Body of pancreas (tissue), 4 donors: ENCODE measurements at regions not wholly inside any gene's neighbourhood (a gene's known extent, or its start where the extent isn't known, plus 50 kb on each side); places are given as distances from the start of the nearest gene placed in this dataset.

ENCODE experiments used
- ATAC-seq: fragments of 150-250 bp; one replicate; pipeline ENCODE4 v1.9.1; 2016
- DNase-seq, 4 donors: peaks; one replicate each; pipeline ENCODE4 v3.0.0-alpha.2; 2019
- H3K27ac ChIP-seq, 4 donors: fragments of 200-600 bp; sonication (generic); 1 replicate in 3 of 4; 2 replicates in 1 of 4; pipeline versions ENCODE4 v1.5.1 to v1.6.1; 2016 to 2019; ENCODE audit warnings: mild to moderate bottlenecking in 1 of 4, mixed read lengths in 1 of 4, moderate library complexity in 1 of 4
- H3K27me3 ChIP-seq, 2 donors: fragments of 200-600 bp; sonication (generic); one replicate each; pipeline ENCODE4 v1.6.0; 2016; ENCODE audit warnings: mild to moderate bottlenecking in 1 of 2
- H3K36me3 ChIP-seq, 2 donors: fragments of 200-600 bp; sonication (generic); replicated peaks in 1 of 2; 2 replicates each; pipeline ENCODE4 v1.5.1; 2016; ENCODE audit warnings: low read depth in 2 of 2; ENCODE audit not compliant: insufficient read depth in 1 of 2
- H3K4me1 ChIP-seq: fragments of 200-600 bp; sonication (generic); one replicate; pipeline ENCODE4 v1.6.0; 2016
- H3K4me3 ChIP-seq, 2 donors: fragments of 200-600 bp; sonication (generic); 1 replicate in 1 of 2; 2 replicates in 1 of 2; pipeline ENCODE4 v1.5.1; 2016 to 2019
- H3K9me3 ChIP-seq, 3 donors: fragments of 200-600 bp; sonication (generic); 1 replicate in 2 of 3; 2 replicates in 1 of 3; pipeline ENCODE4 v1.5.1; 2016
- CTCF ChIP-seq, 7 experiments: fragments of 450-650 bp in 4 of 7; fragments of 200-600 bp in 3 of 7; sonication (generic) in 3 of 7; IDR thresholded peaks; one replicate each; pipeline ENCODE4 v1.5.1; 2016 to 2019; ENCODE audit warnings: antibody characterized with exemption in 7 of 7
- POLR2A ChIP-seq, 3 donors: fragments of 450-650 bp; IDR thresholded peaks; one replicate each; pipeline ENCODE4 v1.6.1; 2016; ENCODE audit warnings: antibody characterized with exemption in 3 of 3, mild to moderate bottlenecking in 2 of 3
- WGBS, 2 donors: methylation state at CpG; one replicate each; pipeline ENCODE4 v1.1.5; 2017; 5-methylcytosine and 5-hydroxymethylcytosine counted together
- intact Hi-C: fragments of 100-400 bp; cut with DNase I; formaldehyde crosslinking; loops from one replicate; pipeline ENCODE4 v1.15.1; 2023

GRCh38 chr1:195096051-195096521 lies 1512.2 kb downstream of the KCNT2 start:
- intact Hi-C loops = no loop called here
- ATAC-seq (no peak), DNase-seq (no peak)
- WGBS, 2 donors = 62 to 64% methylated on average over 8 to 9 of the region's 9 CpGs
- H3K27ac ChIP-seq = no peak overlapping the region
- no peaks in the 10 kb centered on the region for H3K9me3 ChIP-seq
- H3K36me3 ChIP-seq = no peaks in the 10 kb centered on the region
- no peak overlapping the region for H3K4me3 ChIP-seq
- TF ChIP-seq POLR2A (IDR thresholded peaks at IDR 0.05) (no peak), CTCF (IDR thresholded peaks at IDR 0.05) (no peak)
- H3K27me3 ChIP-seq = no peaks in the 10 kb centered on the region
- H3K4me1 ChIP-seq = no peaks in the 10 kb centered on the region

GRCh38 chr1:195085196-195085595 lies 1523.0 kb downstream of the KCNT2 start:
- H3K36me3 ChIP-seq = no peaks in the 10 kb centered on the region
- no peak overlapping the region for H3K27ac ChIP-seq
- TF ChIP-seq POLR2A (IDR thresholded peaks at IDR 0.05) (no peak), CTCF (IDR thresholded peaks at IDR 0.05) (no peak)
- DNase-seq = no peak
- H3K9me3 ChIP-seq = no peaks in the 10 kb centered on the region
- 53 to 60% methylated on average over 3 of the region's 3 CpGs for WGBS, 2 donors
- H3K4me1 ChIP-seq = no peaks in the 10 kb centered on the region
- no peak overlapping the region for H3K4me3 ChIP-seq
- ATAC-seq = no peak
- intact Hi-C loops = no loop called here
- H3K27me3 ChIP-seq = no peaks in the 10 kb centered on the region

- Histone ChIP-seq H3K27me3 (no peaks in the 10 kb centered on the region), H3K36me3 (no peaks in the 10 kb centered on the region), H3K9me3 (no peaks in the 10 kb centered on the region), H3K27ac (no peak overlapping the region), H3K4me3 (no peak overlapping the region), H3K4me1 (no peaks in the 10 kb centered on the region)
- ATAC-seq (no peak), DNase-seq (no peak)
- no peak for TF ChIP-seq CTCF (IDR thresholded peaks at IDR 0.05)
- TF ChIP-seq POLR2A (IDR thresholded peaks at IDR 0.05) = no peak
- 31 to 37% methylated on average over 1 of the region's 1 CpG for WGBS, 2 donors
- intact Hi-C loops = no loop called here
Observed at GRCh38 chr1:195082183-195082582, 1526.1 kb downstream of the KCNT2 start.

- 22 to 31% methylated on average over 1 of the region's 1 CpG for WGBS, 2 donors
- no peaks in the 10 kb centered on the region for H3K4me1 ChIP-seq
- H3K9me3 ChIP-seq = no peaks in the 10 kb centered on the region
- intact Hi-C loops = no loop called here
- H3K27ac ChIP-seq = no peak overlapping the region
- ATAC-seq (no peak), DNase-seq (no peak)
- TF ChIP-seq POLR2A (IDR thresholded peaks at IDR 0.05) (no peak), CTCF (IDR thresholded peaks at IDR 0.05) (no peak)
- H3K27me3 ChIP-seq = no peaks in the 10 kb centered on the region
- H3K4me3 ChIP-seq = no peak overlapping the region
- no peaks in the 10 kb centered on the region for H3K36me3 ChIP-seq
Observed at GRCh38 chr1:195076682-195077081, 1531.6 kb downstream of the KCNT2 start.

GRCh38 chr1:195075973-195076372 lies 1532.3 kb downstream of the KCNT2 start:
- ATAC-seq (no peak), DNase-seq (no peak)
- 43 to 52% methylated on average over 2 of the region's 2 CpGs for WGBS, 2 donors
- H3K27ac ChIP-seq = no peak overlapping the region
- no peak for TF ChIP-seq CTCF (IDR thresholded peaks at IDR 0.05)
- TF ChIP-seq POLR2A (IDR thresholded peaks at IDR 0.05) = no peak
- H3K27me3 ChIP-seq = no peaks in the 10 kb centered on the region
- H3K36me3 ChIP-seq = no peaks in the 10 kb centered on the region
- no peaks in the 10 kb centered on the region for H3K4me1 ChIP-seq
- H3K4me3 ChIP-seq = no peak overlapping the region
- intact Hi-C loops = no loop called here
- H3K9me3 ChIP-seq = no peaks in the 10 kb centered on the region
